NCI-H146 treated with DMSO at 0.1 percent for 48 hours (cell line): ENCODE measurements at regions not wholly inside any gene's neighbourhood (a gene's known extent, or its start where the extent isn't known, plus 50 kb on each side); places are given as distances from the start of the nearest gene placed in this dataset.

Experiments
- DNase-seq: peaks from one replicate; lab custom pipeline; 2025; ENCODE audit not compliant: unreplicated experiment; lab: John Stamatoyannopoulos, UW

GRCh38 chr15:93662162-93662885 is 569.0 kb upstream of the MCTP2 start:
- no peak for DNase-seq

DNA sequence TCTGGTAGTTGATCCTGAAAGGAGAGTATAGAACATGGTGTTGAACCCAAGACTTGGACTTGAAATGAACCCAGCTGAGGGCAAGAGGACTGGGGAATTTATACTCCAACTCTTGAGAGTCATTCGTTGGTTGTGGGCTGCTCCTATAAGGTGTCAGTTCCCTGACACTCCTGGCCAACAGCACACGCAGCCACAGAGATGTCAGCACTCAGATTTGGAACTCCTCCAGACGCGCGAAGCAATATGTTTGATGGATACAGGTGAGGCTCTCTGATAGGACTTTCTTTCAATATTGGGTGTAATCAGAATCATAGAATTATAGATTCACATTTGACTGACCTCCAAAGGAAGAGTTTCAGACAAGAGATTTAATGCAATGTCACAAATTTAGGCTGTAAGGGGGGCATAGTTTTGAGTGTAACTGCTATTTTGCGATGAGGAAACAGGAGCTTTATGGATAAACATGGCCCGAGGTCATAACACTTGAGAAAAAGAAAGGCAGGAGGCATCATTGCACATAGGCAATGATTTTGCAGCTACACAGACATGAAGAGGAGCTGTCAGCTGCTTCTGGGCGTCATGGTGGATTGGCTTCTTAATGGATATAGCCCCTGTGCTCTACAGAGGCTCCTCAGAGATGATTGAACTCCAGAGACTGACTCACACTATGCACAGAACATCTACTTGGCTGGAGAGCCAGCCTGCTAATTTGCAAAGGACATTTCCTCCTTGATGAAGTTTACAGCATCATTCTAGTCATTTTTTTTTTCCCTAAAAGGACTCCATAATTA is 569.2 kb upstream of the RGMA start:
- DNase-seq: no peak

- no peak for DNase-seq
These were observed 567.0 kb upstream of the RGMA start for GRCh38 chr15:93656041-93656440.

DNA sequence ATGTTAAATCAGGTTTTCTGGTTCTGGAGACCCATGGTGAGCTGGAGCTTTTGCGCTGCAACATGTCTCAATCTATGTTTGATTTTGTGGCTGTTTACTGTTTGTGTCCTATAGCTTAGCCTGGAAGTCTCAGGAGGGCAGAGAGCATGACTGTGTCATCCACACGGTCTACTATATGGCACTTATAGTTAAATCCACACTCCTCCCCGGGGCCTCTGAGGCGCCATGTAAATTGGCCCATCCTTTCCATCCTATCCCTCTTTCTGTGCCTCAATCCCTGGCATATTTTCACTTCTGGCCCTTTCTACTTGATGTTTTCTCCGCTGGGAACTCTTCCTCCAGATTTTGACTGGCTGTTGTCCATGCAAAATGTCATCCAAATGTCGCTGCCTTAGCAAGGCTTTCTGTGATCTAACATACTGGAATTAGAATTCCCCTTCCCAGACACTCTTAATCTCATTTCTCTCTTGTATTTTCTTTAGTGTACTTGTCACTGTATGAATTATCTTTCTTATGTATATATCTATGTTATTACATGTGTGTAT is 560.8 kb upstream of the RGMA start:
- no peak for DNase-seq

DNA sequence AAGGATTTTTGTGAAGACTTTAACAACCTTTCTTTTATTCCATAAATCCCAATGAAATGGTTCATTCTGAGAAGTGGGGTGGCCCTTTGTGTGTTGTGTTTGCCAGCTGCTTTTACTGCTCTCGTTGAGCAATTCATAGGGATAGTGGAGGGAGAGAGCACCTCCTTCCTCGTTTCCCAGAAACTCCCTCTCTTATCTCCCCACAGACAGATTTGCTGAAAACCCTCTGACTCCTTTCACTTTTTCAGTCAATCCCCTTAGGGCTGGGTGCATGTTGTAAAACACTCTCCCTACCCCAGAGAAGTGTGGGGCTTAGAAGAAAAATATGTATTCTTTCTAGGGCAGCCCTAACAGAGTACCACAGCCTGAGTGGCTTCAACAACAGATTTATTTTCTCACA is 557.2 kb upstream of the RGMA start:
- no peak for DNase-seq

DNA sequence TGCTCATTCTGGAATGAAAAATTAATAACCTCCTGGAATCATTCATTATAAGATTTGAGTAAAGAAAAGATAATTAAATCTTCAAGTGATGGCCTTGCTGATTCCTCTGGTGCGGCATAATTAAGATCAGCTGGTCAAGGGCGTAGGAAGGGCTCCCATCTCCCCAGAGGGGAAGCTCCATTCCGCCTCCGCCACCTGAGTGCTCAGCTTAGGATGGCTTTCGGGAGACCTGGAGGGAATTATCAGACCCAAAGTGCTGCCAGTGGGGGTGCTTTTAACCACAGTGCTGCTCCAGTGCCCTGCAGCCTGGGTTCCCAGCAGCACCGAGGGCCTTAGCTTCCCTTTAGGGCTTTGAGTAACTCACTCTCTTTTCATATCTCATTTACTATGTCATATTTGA is 556.6 kb upstream of the RGMA start:
- no peak for DNase-seq

DNA sequence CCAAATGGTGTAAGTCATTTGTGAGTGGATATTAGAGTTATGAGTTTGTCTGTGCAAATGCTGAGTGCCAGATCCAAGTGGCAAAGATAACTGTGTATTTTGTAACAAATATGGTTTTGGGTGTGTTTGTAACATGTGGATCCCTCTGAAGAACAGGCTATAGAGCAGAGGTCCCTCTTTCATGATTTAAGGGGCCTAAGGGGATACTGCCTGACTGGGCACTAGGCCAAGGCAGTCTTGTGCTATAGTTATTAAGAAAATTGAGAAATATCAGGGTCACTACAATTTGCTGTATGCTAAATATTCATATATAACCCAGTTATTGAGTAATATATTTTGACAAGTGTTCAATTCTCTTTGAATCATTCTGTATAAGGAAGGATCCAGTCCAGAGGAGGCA is 555.6 kb upstream of the RGMA start:
- DNase-seq: no peak

GRCh38 chr15:93640411-93640962 is 551.5 kb upstream of the RGMA start:
- DNase-seq: no peak

DNA sequence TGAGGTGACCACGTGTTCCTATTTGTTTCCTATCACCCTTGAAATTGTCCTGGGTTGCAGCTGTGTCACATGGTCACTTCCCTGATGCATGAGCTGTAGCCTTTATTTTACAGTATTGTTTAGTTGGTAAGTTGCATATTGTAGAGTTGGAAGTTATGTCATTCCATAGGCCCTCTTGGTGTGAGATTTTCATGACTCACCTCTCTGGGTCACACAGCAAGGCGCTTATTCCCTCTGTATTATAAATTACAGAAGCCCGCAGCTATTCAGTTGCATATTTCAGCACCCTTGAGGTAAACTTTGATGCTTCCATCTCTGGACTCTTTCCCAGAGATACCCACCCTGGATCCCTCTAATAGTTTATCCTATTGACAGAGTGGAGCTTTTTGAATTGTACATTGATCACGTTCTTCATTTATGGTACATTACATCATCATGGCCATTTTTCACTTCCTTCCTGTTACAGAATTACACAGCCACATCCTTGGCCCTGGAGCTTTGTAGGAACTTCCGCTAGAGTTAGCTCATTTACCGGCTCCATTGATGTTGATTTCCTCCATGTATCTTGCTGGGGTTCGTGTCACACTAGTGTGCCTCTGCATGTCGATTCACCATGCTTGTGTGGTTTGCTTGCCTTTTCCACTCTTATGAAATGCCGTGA is 543.1 kb upstream of the RGMA start:
- DNase-seq: no peak

- no peak for DNase-seq
These were observed 530.6 kb upstream of the RGMA start for GRCh38 chr15:93619597-93619996.

GRCh38 chr15:93617443-93617842 is 528.4 kb upstream of the RGMA start:
- no peak for DNase-seq

DNA sequence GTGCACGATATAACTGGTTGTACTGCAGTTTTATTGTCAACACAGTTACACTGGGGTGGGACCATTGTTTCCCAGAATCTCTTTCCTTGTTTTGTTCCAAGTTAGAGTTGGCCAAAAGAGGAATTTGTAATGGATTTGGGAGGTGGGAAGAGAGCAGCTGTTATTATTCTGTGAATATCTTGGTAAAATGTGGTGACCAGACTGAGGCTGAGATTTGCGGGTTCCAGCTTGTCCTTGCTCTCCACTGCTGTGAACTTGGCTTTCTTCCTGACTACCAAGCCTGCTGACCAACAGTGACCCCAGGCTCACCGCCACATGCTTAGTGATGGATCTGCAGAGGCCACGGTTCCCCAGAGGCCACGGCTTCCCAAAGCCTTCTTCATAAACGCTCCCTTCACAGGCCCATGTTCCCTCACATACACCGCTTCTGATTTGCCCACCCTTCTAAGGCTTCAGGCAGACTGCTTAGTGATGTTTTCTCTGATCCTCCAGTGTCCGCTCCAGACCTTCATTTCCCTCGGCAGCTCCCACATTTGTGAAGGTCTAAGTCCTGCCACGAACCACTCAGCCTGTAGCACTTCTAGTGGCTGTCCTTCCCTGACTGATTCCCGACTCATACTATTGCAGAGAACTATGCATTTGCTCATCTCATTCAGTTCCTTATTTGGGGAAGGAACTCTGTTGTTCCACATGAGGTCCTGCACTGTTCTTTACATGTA is 525.5 kb upstream of the RGMA start:
- no peak for DNase-seq

GRCh38 chr15:93613386-93613785 is 524.4 kb upstream of the RGMA start:
- no peak for DNase-seq

DNA sequence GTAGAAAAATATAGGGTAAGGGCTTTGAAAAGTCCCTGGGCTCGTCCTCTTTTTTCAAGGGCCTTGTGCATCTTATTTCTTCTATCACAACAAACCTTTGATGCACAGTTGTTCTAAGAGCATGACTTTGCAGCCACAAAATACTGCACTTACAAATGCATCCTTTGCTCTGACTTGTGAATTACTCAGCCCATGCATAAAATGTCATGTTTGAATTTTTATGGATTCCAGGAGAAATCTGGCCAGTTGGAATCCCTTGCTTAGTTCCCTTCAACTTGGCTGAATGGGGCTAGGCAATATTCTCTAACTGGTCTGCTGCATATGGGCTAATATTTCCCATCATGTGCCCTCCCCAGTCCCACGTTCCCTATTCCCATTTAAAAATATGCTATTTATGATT is 523.9 kb upstream of the RGMA start:
- no peak for DNase-seq

GRCh38 chr15:93610944-93611343 is 521.9 kb upstream of the RGMA start:
- no peak for DNase-seq

DNA sequence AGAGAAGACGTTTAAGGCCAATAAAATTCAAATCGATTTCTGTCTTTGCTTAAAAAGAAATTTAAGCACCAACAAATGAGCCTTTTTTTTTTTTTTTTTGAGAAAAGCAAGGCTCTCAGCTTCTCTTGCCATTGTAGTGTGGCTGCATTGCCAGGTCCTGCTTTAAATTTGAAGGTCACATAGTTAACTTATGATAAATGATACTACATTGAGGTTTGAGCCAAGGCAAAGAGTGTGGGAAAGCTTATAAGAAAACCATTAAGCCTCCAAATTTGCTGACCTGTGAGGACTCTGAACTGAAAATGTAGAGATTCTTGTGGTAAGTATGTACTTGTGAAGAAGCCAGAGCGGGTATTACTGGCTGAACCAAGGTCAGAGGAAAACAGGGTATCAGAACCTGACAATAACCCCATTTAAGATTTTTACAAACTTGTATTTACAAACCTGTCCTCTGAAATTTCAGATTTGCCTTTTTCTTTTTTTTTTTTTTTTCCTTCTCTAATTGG is 519.7 kb upstream of the RGMA start:
- no peak for DNase-seq

DNA sequence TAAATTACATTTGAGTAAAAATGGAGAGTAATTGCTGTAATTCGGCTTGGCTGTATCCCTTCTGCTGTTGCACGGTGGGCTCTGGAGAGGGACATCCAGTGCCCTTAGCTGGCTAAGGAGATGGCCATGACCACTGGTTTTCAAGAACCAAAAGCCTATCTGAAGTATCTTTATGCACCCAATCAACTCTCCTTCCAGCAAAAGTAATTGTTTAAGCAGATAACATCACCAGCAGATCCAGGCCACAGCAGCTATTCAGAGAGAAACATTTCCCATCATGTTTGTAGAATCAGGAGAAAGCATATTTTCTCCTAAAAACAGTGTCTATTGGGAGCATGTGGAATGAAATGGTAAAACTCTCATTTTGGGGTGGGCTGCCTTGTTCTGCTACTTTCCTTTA is 514.5 kb upstream of the RGMA start:
- DNase-seq: no peak

- DNase-seq: no peak
These were observed 498.1 kb upstream of the RGMA start for GRCh38 chr15:93587059-93587521.

DNA sequence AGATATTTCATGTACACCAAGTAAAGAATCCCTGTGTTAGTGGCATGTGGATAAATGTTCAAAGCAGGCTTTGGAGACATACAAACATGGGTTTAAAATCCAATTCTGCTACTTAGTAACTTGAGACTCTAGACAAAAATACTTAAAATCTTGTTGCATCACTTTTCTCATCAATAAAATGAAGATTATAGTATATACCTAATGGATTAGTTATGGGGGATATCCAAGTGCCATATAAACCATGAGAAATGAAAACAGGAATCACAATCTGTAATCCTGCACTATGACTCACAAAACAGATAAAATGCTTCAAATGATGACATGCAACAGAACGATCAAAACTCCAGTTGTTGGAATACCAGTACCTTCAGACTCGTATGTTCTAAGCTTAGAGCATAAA is 496.0 kb upstream of the RGMA start:
- no peak for DNase-seq

GRCh38 chr15:93583968-93584367 is 495.0 kb upstream of the RGMA start:
- DNase-seq: no peak

GRCh38 chr15:93583552-93583951 is 494.5 kb upstream of the RGMA start:
- DNase-seq: no peak
